ENCODE measurements at regions not wholly inside any gene's neighbourhood (a gene's known extent, or its start where the extent isn't known, plus 50 kb on each side); places are given as distances from the start of the nearest gene placed in this dataset.
"Not testable (repeated sequence)": the region's sequence is repeated elsewhere in the genome, so short reads cannot be mapped to it uniquely, and the experiment has no call there.

DNA sequence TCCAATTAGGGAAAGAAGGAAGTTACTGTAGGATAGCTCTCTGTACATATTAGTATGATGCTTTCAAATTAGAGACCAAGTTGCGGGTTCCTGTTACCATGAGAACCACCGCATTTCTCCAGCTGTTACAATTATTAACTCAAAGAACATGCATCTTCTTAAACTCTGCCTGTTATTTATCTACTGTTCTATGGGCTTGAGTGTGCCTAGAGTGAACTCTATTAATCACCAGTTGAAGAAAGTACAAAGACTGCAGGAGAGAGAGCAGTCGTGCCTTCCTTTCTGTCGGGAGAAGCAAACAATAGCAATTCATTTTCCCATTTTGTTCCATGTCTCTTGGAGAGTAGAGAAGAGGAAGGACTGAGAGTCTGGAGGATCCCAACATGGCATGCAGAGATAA, 1071.2 kb downstream of the TYW1 start:
- Histone ChIP-seq H3K4me1 (no peaks in the 10 kb centered on the region), H3K27ac (no peak overlapping the region), H3K4me3 (no peak overlapping the region), H3K9me3 (no peaks in the 10 kb centered on the region), H3K36me3 (no peaks in the 10 kb centered on the region), H3K27me3 (peaks cover 5% of the 10 kb centered on the region)
- ATAC-seq = no peak
- TF ChIP-seq POLR2A (IDR thresholded peaks at IDR 0.05) = no peak
- TF ChIP-seq, protein P1, sequence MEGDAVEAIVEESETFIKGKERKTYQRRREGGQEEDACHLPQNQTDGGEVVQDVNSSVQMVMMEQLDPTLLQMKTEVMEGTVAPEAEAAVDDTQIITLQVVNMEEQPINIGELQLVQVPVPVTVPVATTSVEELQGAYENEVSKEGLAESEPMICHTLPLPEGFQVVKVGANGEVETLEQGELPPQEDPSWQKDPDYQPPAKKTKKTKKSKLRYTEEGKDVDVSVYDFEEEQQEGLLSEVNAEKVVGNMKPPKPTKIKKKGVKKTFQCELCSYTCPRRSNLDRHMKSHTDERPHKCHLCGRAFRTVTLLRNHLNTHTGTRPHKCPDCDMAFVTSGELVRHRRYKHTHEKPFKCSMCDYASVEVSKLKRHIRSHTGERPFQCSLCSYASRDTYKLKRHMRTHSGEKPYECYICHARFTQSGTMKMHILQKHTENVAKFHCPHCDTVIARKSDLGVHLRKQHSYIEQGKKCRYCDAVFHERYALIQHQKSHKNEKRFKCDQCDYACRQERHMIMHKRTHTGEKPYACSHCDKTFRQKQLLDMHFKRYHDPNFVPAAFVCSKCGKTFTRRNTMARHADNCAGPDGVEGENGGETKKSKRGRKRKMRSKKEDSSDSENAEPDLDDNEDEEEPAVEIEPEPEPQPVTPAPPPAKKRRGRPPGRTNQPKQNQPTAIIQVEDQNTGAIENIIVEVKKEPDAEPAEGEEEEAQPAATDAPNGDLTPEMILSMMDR (IDR thresholded peaks at IDR 0.05) = no peak
- no peak for TF ChIP-seq POLR2AphosphoS5 (IDR thresholded peaks at IDR 0.05)
- no peak for TF ChIP-seq EP300 (IDR thresholded peaks at IDR 0.05)
- WGBS, 2 donors (ENCODE audit: low coverage in 1 of 2) = 35 to 36% methylated on average over 4 of the region's 4 CpGs

DNA sequence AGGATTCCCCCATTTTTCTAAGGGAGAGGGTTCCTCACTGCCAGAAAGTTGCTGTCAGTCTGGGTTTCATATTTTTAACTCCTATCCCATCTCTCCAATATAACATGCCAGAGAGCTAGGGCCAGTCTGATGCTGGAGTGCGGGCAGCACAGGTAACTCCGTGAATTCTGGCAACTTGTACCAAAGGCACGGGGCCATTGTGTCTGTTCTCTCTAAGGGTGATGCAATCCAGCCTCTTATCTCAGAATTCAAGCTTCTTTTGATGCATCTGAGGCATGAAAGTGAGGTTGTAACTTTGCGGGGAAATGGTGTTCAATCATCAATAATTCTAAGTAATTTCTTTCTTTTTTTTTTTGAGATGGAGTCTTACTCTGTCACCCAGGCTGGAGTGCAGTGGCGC, 1074.4 kb downstream of the TYW1 start:
- WGBS, 2 donors (ENCODE audit: low coverage in 1 of 2) = 68 to 93% methylated on average over 3 to 4 of the region's 5 CpGs
- no peak for TF ChIP-seq EP300 (IDR thresholded peaks at IDR 0.05)
- TF ChIP-seq, protein P1 (IDR thresholded peaks at IDR 0.05) = no peak
- TF ChIP-seq POLR2A (IDR thresholded peaks at IDR 0.05) = no peak
- H3K27me3 ChIP-seq = peaks cover 13% of the 10 kb centered on the region
- H3K4me3 ChIP-seq = no peak overlapping the region
- no peak for ATAC-seq
- H3K9me3 ChIP-seq = no peaks in the 10 kb centered on the region
- no peaks in the 10 kb centered on the region for H3K4me1 ChIP-seq
- no peaks in the 10 kb centered on the region for H3K36me3 ChIP-seq
- H3K27ac ChIP-seq = no peak overlapping the region

DNA sequence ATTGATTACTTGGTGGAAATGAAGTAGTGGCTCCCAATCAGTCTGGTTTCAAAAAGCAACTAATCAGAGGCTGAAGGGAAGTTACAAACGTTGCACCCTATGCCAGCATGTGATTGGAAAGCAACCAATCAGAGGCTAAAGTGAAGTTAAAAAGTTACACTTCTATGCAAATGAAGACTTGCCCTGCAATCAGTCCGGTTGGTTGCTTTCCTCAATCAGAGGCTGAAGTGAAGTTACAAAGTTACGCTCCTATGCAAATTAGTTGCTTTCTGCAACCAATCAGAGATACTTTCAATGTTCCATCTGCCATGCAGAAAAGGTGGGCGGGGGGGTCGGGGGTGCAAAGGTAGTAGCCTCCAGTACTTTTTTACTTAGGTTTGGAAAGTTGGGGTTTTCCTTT, 1077.1 kb downstream of the TYW1 start:
- WGBS, 2 donors (ENCODE audit: low coverage in 1 of 2) = 66 to 100% methylated on average over 3 to 4 of the region's 5 CpGs
- TF ChIP-seq POLR2A (IDR thresholded peaks at IDR 0.05) (no peak), POLR2AphosphoS5 (IDR thresholded peaks at IDR 0.05) (no peak), EP300 (IDR thresholded peaks at IDR 0.05) (no peak)
- TF ChIP-seq, protein P1 (IDR thresholded peaks at IDR 0.05) = no peak
- no peak overlapping the region for H3K4me3 ChIP-seq
- no peak for ATAC-seq
- H3K27ac ChIP-seq = no peak overlapping the region
- H3K9me3 ChIP-seq = no peaks in the 10 kb centered on the region
- peaks cover 7% of the 10 kb centered on the region for H3K27me3 ChIP-seq
- no peaks in the 10 kb centered on the region for H3K36me3 ChIP-seq
- no peaks in the 10 kb centered on the region for H3K4me1 ChIP-seq

DNA sequence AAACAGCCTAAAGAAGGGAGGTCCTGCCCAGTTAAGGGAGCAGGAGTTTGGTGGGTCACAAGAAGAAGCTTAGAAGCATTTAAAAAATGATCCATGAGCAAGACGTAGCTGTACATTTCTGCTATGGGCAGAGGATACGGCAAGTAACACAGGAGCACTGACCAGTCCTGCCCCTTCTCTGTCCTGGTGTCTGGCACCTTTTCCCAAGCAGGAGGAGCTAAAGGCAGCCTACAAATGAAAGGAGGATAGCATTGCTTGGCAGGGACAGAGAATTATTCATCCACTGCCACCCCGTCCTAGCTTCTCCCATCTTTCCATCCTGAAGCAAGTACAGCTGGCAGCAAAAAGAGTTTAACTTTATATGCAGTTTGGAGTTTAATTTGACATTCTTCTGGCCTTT, 1077.6 kb downstream of the TYW1 start:
- H3K9me3 ChIP-seq = no peaks in the 10 kb centered on the region
- WGBS, 2 donors (ENCODE audit: low coverage in 1 of 2) = 56 to 79% methylated on average over 3 of the region's 3 CpGs
- no peaks in the 10 kb centered on the region for H3K4me1 ChIP-seq
- no peak overlapping the region for H3K4me3 ChIP-seq
- H3K36me3 ChIP-seq = no peaks in the 10 kb centered on the region
- H3K27ac ChIP-seq = no peak overlapping the region
- H3K27me3 ChIP-seq = peaks cover 7% of the 10 kb centered on the region
- no peak for ATAC-seq
- TF ChIP-seq, protein P1 (IDR thresholded peaks at IDR 0.05) = no peak
- no peak for TF ChIP-seq EP300 (IDR thresholded peaks at IDR 0.05)
- no peak for TF ChIP-seq POLR2A (IDR thresholded peaks at IDR 0.05)
- TF ChIP-seq POLR2AphosphoS5 (IDR thresholded peaks at IDR 0.05) = no peak

DNA sequence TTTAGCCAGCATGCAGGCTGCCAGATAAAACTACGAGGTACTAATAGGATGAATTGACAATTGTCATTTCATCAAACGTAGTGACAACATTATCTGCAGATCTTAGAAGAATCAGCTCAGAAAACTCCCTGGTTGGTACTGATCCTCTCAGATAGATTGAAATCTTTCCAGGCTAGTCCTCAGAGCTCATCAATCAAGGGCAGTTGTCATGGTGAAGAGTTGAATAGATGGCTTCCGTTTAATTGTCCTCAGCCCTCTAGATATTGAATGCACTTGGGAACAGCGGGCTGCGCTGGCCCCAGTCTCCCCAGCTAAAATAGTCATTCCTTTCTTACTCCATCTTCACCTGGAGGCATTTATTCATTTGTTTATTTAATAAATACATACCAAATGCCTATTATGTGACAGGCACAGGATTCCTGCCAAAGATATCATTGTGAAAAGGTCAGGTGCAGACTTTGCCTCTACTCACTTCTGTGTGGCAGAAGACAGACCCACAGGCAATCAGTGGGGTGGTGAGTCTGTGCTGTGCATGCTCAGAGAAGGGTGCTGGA, 1081.6 kb downstream of the TYW1 start:
- Histone ChIP-seq H3K36me3 (no peaks in the 10 kb centered on the region), H3K4me3 (no peak overlapping the region), H3K27me3 (peaks cover 7% of the 10 kb centered on the region), H3K4me1 (no peaks in the 10 kb centered on the region), H3K27ac (no peak overlapping the region), H3K9me3 (peaks cover 0 to 16% (median 0%) of the 10 kb centered on the region in 3 donors)
- TF ChIP-seq, protein P1 (IDR thresholded peaks at IDR 0.05) = no peak
- no peak for TF ChIP-seq EP300 (IDR thresholded peaks at IDR 0.05)
- TF ChIP-seq POLR2AphosphoS5 (IDR thresholded peaks at IDR 0.05) = no peak
- no peak for TF ChIP-seq POLR2A (IDR thresholded peaks at IDR 0.05)
- no peak for ATAC-seq
- 85 to 93% methylated on average over 5 of the region's 5 CpGs for WGBS, 2 donors (ENCODE audit: low coverage in 1 of 2)

DNA sequence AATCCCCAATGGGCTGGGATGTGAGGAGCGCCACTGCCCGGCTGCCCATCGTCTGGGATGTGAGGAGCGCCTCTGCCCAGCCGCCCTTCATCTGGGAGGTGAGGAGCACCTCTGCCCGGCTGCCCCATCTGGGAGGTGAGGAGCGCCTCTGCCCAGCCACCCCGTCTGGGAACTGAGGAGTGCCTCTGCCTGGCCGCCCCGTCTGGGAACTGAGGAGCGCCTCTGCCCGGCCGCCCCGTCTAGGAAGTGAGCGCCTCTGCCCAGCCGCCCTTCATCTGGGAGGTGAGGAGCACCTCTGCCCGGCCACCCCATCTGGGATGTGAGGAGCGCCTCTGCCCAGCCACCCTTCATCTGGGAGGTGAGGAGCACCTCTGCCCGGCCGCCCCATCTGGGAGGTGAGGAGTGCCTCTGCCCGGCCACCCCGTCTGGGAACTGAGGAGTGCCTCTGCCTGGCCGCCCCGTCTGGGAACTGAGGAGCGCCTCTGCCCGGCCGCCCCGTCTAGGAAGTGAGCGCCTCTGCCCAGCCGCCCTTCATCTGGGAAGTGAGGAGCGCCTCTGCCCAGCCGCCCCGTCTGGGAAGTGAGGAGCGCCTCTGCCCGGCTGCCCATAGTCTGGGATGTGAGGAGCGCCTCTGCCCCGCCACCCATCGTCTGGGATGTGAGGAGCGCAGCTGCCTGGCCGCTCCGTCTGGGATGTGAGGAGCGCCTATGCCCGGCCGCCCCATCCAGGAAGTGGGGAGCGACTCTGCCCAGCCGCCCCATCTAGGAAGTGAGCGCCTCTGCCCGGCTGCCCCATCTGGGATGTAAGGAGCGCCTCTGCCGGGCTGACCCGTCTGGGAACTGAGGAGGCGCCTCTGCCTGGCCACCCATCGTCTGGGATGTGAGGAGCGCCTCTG, 1085.7 kb downstream of the TYW1 start:
- H3K36me3 ChIP-seq, ATAC-seq: not testable (repeated sequence)
- WGBS, 2 donors (ENCODE audit: low coverage in 1 of 2) = no CpG with 5 or more reads among the region's 54 CpGs

DNA sequence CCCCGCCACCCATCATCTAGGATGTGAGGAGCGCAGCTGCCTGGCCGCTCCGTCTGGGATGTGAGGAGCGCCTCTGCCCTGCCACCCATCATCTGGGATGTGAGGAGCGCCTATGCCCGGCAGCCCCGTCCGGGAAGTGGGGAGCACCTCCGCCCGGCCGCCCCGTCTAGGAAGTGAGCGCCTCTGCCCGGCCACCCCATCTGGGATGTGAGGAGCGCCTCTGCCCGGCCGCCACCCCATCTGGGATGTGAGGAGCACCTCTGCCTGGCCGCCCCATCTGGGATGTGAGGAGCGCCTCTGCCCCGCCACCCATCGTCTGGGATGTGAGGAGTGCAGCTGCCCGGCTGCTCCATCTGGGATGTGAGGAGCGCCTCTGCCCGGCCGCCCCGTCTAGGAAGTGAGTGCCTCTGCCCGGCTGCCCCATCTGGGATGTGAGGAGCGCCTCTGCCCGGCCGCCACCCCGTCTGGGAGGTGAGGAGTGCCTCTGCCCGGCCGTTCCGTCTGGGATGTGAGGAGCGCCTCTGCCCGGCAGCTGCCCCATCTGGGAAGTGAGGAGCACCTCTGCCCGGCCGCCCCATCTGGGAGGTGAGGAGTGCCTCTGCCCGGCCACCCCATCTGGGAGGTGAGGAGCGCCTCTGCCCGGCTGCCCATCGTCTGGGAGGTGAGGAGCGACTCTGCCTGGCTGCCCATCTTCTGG, 1086.5 kb downstream of the TYW1 start:
- no CpG with 5 or more reads among the region's 44 CpGs for WGBS, 2 donors (ENCODE audit: low coverage in 1 of 2)

More for the DNA sequence above, 1085.7 kb downstream of the TYW1 start:
- H3K9me3 ChIP-seq = peaks cover 0 to 19% (median 0%) of the 10 kb centered on the region in 3 donors
- not testable (repeated sequence) for H3K27me3 ChIP-seq, H3K27ac ChIP-seq, H3K4me3 ChIP-seq, H3K4me1 ChIP-seq

More for the DNA sequence above, 1086.5 kb downstream of the TYW1 start:
- not testable (repeated sequence) for ATAC-seq, H3K27ac ChIP-seq, H3K4me3 ChIP-seq, H3K36me3 ChIP-seq, H3K27me3 ChIP-seq, H3K4me1 ChIP-seq
- H3K9me3 ChIP-seq = peaks cover 0 to 19% (median 0%) of the 10 kb centered on the region in 3 donors

Measured in gastroesophageal sphincter (tissue), 4 donors.